Stimulated activated CD4-positive, alpha-beta T cell treated with anti-CD3 and anti-CD28 coated beads, TNF-alpha, amount 100 ng/mL, for 48 hours (primary cell): ENCODE measurements at regions not wholly inside any gene's neighbourhood (a gene's known extent, or its start where the extent isn't known, plus 50 kb on each side); places are given as distances from the start of the nearest gene placed in this dataset.

Experiments used
- DNase-seq, 3 donors: peaks; one replicate each; pipeline ENCODE4 v3.0.0-alpha.2; 2020; ENCODE audit warnings: low read depth in 3 of 3

- DNase-seq: no peak
Observed at GRCh38 chr4:35521682-35522081, 722.6 kb downstream of the ARAP2 start.

DNA sequence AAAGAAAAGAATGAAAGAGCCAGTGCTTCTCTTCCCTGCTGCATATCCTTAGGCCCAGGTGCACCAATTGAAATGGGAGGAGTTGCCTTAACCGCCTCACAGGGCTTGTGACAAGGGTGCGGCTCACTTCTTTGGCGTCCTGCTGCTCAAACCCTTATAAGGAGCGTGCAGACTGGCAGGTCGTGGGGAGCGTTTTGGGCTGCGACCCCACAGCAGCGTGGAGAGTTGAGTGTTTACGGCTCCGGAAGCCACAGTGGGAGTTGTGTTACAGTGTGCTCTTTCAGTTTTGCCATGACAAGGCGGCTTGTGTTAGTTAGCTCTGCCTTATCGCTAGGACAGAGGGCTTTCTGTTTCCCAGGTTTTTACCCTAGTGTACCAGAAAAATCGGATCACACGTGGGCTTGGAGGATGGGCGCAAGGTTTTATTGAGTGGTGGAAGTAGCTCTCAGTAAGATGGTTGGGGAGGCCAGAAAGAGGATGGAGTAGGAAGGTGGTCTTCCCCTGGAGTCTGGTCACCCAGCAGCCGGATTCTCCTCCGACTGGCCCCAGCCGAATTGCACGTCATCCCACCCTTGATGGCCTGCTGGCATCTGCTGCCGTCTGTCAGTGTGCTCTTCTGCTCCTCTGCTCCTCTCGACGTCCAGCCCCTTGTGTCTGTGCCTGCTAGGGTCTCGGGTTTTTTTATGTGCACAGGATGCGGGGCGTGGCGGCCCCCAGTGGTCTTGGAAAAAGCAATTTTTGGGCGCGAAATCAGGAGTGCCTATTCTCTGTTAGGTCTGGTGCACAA is 718.9 kb downstream of the ARAP2 start:
- no peak for DNase-seq

- DNase-seq: no peak
Observed at GRCh38 chr4:35526456-35526855, 717.9 kb downstream of the ARAP2 start.

- DNase-seq: no peak
Observed at GRCh38 chr4:35534962-35535361, 709.4 kb downstream of the ARAP2 start.

DNA sequence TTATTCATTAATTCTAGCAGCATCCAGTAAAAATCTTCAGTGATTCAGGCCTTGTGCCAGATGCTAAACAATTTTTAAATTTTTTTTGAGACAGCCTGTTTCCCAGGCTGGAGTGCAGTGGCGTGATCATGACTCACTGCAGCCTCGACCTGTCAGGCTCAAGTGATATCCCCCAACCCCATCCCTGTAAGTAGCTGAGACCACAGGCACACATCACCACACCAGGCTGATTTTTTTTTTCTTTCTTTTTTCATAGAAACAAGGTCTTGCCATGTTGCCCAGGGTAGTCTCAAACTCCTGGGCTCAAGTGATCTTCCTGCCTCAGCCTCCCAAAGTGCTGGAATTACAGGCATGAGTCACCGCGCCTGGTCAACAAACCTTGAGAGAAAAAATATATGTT is 705.5 kb downstream of the ARAP2 start:
- no peak for DNase-seq

- no peak for DNase-seq
Observed at GRCh38 chr4:35539404-35540055, 704.8 kb downstream of the ARAP2 start.

GRCh38 chr4:35541146-35541887 is 703.0 kb downstream of the ARAP2 start:
- DNase-seq: no peak

GRCh38 chr4:35541888-35542213 is 702.5 kb downstream of the ARAP2 start:
- DNase-seq: no peak

DNA sequence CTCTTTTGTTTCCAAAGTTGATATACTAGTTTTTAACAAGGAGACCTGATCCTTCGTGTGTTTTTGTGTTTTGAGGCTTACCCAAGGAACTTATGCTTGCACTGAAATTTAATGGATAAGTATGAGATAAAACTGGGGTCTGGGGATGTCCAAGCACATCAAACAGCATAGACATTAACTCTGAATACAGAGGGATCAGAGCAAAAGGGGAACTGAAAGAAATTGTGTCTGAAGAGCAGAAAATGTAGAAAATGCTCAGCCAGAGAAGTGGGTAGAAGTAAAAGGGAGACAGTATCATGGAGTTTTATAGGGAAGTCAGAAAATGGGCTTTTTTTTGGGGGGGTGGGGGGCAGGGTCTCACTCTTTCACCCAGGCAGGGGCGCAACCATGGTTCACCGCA is 695.4 kb downstream of the ARAP2 start:
- no peak for DNase-seq

GRCh38 chr4:35556387-35556786 is 687.9 kb downstream of the ARAP2 start:
- DNase-seq: no peak

DNA sequence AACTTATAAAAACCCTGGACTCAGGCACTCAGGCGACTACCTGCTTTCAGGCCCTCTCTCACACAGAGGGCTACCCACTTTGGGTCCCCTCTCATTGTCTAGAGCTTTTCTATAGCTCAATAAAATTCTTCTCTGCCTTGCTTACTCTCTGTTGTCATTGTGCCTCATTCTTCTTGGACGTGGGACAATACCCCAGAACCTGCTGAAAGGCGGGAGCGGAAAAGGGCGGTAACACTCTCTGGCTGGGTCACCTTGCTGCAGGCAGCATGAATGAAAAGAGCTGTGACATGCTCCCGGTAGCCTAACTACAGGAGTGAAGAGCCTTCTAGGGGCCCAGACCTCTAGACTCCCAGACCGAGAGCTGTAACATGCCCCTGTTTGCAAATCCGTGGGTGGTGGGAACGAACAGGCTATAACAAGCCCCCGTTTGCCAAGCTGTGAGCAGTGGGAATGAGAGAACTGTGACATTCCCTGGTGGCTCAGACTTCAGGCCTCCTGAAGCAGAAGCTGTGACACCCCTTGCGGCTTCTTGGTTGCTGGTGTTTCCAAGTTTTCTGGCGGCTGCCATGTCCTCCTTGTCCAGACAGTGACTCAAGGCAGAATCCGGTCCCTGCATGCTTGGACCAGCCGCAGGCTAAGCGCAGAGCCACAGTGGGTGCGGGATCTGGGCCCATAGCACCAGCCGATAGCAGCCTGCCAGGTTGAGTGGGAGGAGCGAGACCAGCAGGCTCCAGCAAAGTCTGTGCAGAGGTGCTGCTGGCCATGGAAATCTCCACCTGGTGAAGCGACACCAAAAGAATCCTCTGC is 684.6 kb downstream of the ARAP2 start:
- no peak for DNase-seq

- DNase-seq: no peak
Observed at GRCh38 chr4:35562861-35563260, 681.5 kb downstream of the ARAP2 start.

- DNase-seq: no peak
Observed at GRCh38 chr4:35565640-35566039, 678.7 kb downstream of the ARAP2 start.

DNA sequence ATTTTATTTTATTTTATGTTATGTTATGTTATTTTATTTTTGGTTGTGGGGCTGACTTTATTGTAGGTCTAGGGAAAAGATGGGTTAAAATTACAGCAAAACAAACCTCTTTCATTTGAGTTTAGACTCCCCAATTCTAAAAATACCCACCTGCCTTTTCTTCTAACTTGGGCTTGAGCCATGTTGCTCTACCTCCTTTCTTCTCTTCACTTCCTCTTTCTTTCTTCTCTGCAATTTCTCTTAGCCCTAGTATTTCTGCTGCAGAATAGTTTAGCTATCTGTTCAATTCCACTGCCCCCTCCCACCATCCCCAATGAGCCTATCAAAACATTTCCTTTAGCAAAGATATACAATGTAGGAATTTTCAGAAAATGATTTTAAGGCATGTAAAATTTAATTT is 653.3 kb downstream of the ARAP2 start:
- DNase-seq: no peak

DNA sequence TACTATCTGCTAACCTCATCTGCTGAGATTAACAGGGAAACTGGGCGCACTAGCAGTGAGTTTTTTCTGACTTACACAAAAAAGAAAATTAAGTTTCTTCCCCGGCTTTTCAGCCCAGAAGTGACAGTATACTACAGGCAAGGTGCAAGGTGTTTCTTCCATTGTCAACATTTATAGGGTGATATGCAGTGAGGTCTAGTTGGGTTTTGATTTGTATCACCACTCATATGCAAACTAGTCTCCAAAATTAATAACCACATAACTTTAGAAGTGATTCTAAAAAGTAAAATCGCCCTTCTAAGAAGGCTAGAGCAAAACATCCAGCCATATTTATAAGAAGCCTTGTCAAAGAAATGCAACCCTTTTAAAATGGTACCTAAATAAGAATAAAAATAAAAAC is 640.1 kb downstream of the ARAP2 start:
- DNase-seq: no peak

- DNase-seq: no peak
Observed at GRCh38 chr4:35604724-35605123, 639.6 kb downstream of the ARAP2 start.

GRCh38 chr4:35608205-35608604 is 636.1 kb downstream of the ARAP2 start:
- no peak for DNase-seq

DNA sequence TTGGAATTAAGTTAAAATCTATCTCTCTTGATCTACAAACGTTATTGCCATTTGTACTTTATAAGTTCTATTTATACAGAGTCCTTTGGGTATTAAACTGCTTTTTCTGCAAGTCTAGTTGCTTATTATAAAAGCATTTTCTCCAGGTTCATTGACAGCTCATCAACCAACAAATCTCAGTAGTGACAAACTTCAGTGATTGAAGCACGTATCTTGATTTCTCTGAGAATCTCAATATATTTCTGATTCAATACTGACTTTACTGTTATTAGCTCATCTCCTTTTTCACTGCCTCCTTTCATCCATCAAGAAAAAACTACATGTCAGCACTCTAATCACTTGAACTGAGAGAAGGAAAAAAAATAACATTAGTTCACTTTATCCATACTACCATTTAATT is 630.2 kb downstream of the ARAP2 start:
- DNase-seq: no peak

DNA sequence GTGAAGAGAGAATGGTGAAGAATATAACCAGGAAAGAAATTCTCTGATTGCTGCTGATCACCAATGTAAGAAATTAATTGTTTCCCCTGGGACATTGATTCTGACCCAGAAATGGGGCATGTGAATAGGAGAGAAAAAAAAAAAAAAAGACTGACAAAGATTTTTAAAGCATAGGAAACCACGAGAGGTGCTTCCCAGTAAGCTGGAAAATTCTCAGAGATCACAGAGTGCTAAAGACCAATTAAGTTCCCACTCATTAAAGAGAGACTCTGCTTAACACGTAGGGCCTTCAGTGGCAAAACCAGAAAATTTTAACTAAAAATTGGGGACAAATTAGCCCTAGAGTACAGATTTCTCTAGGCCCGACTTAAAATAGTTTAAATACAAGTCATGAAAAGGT is 604.4 kb downstream of the ARAP2 start:
- DNase-seq: no peak

DNA sequence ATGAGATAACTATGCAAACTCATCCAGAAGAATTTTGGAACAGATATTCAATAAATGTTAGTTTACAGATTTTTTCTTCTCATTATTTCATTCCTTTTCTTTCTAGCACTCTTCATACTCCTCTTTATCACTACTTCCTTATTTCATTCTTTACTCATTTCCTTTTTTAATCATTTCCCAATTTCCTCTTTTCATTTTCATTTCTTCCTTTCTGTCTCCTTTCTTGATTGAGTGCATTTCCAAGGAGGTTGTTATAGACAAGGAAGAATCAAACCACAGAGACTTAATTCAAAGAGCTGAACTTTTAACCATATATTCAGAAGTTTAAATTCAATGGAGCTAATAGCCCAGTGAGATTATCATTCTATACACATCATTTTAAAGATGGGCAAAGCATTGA is 600.7 kb downstream of the ARAP2 start:
- DNase-seq: no peak

DNA sequence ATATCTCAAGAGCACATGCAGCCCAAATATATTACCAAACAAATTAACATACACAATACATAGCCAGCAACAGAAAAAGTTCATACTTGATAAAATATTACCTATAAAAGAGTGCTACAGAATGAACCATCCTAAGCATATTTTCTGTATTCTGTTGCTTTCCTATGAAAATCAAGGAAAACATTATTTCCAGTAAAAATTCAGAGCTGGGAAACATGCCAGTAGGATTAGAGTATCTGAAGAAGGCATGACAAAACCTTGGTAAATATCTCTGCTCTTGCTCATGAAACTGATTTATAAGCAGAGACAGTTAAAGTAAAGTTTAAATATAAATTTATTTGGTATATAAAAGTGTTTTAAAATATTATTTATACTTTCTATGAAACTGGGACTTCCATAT is 599.7 kb downstream of the ARAP2 start:
- DNase-seq: no peak

GRCh38 chr4:35649011-35649410 is 595.3 kb downstream of the ARAP2 start:
- no peak for DNase-seq
